ENCODE measurements at regions not wholly inside any gene's neighbourhood (a gene's known extent, or its start where the extent isn't known, plus 50 kb on each side); places are given as distances from the start of the nearest gene placed in this dataset.

DNA sequence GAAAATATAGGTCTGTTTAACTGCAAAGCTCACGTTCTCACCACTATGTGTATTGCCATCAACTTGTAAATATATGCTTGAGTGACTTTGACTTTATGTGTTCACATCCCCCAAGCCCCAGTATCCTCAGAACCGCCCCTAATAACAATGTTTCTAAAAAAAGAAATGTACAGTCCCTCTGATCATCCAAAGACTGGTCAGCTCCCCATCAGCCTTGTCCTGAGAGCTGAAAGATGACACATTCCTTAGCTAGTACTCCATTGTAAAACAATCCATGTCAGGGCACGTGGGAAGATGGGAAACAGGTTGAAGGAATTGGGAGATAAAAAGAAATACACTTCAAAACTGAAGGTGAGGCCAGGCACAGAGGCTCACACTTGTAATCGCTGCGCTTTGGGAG is 279.4 kb upstream of the WWC1 start:
- H3K27me3 ChIP-seq (ENCODE audit: control insufficient read depth, insufficient read depth, low read length): no peaks in the 10 kb centered on the region
- Mint-ChIP-seq H3K4me1 (no peaks in the 10 kb centered on the region), H3K36me3 (no peaks in the 10 kb centered on the region), H3K4me3 (no peak overlapping the region), H3K27me3 (no peaks in the 10 kb centered on the region), H3K27ac (no peak overlapping the region), H3K9me3 (peaks cover 0 to 3% (median 0%) of the 10 kb centered on the region in 7 donors)
- no peak overlapping the region for H3K27ac ChIP-seq (ENCODE audit: insufficient read depth, low read length, poor library complexity, severe bottlenecking)
- no peaks in the 10 kb centered on the region for H3K9me3 ChIP-seq (ENCODE audit: control insufficient read depth in 2 of 2, low read length in 2 of 2)
- no peak overlapping the region for H3K4me3 ChIP-seq (ENCODE audit: low read depth, low read length)
- H3K36me3 ChIP-seq (ENCODE audit: control insufficient read depth, insufficient read depth, low read length): no peaks in the 10 kb centered on the region
- no peak for DNase-seq
- no peak for ATAC-seq (ENCODE audit: low read depth in 2 of 2)
- no peaks in the 10 kb centered on the region for H3K4me1 ChIP-seq (ENCODE audit: control insufficient read depth, insufficient read depth, low read length, poor library complexity, severe bottlenecking)

DNA sequence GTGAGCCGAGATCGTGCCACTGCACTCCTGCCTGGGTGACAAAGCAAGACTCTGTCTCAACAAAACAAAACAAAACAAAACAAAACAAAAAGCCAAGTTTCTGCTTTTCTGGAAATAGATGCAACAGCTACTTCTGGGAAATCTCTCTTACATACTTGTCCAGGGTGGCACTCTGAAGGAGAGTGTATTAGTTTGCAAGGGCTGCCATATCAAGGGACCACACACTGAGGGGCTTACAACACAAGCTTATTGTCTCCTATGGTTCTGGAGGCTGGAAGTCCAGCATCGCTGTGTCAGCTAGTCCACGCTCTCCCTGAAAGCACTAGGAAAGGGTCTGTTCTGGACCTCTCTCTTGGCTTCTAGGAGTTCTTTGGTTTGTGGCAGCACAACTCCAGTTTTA is 277.9 kb upstream of the WWC1 start:
- ATAC-seq (ENCODE audit: low read depth in 2 of 2) (no peak), DNase-seq (no peak)
- Mint-ChIP-seq H3K9me3 (peaks cover 0 to 2% (median 0%) of the 10 kb centered on the region in 7 donors), H3K27ac (no peak overlapping the region), H3K27me3 (no peaks in the 10 kb centered on the region), H3K4me3 (no peak overlapping the region), H3K36me3 (no peaks in the 10 kb centered on the region), H3K4me1 (no peaks in the 10 kb centered on the region)
- no peak overlapping the region for H3K4me3 ChIP-seq (ENCODE audit: low read depth, low read length)
- H3K4me1 ChIP-seq (ENCODE audit: control insufficient read depth, insufficient read depth, low read length, poor library complexity, severe bottlenecking): no peaks in the 10 kb centered on the region
- H3K9me3 ChIP-seq (ENCODE audit: control insufficient read depth in 2 of 2, low read length in 2 of 2): no peaks in the 10 kb centered on the region
- no peak overlapping the region for H3K27ac ChIP-seq (ENCODE audit: insufficient read depth, low read length, poor library complexity, severe bottlenecking)
- H3K36me3 ChIP-seq (ENCODE audit: control insufficient read depth, insufficient read depth, low read length): no peaks in the 10 kb centered on the region
- H3K27me3 ChIP-seq (ENCODE audit: control insufficient read depth, insufficient read depth, low read length): no peaks in the 10 kb centered on the region

DNA sequence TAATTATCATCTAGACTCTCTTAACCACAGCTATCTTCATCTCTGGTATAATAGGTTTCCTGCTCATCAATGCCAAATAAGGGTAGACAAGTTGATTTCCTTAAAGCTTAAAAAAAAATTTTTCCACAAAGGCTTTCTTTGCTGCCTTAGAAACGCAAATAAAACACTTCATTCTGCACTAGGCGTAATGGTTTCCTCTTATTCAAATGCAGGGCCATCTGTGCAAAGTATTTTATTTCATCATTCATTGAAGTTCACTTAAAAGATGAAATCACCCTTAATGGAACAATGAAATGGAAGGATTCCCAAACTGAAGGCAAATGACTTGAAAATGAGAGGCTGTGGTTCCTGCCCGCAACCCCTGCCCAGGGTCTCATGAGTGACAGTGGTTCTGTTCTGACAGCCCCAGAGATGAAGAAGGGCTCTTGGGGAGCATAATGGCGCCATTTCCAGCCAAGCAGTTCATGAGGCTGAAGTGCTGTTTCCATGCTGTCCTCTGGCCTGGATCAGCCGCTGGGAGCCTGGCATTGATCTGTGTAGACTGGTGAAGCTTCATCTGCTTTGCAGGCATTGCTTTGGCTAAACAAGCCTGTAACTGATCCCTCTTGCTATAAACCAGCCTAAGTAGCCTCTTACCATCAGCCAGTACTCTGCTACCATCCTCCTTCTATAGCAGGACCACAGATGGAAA is 276.9 kb upstream of the WWC1 start:
- Mint-ChIP-seq H3K36me3 (no peaks in the 10 kb centered on the region), H3K27me3 (no peaks in the 10 kb centered on the region), H3K27ac (no peak overlapping the region), H3K9me3 (peaks cover 0 to 2% (median 0%) of the 10 kb centered on the region in 7 donors), H3K4me1 (no peaks in the 10 kb centered on the region), H3K4me3 (no peak overlapping the region)
- no peaks in the 10 kb centered on the region for H3K27me3 ChIP-seq (ENCODE audit: control insufficient read depth, insufficient read depth, low read length)
- no peak for DNase-seq
- no peaks in the 10 kb centered on the region for H3K9me3 ChIP-seq (ENCODE audit: control insufficient read depth in 2 of 2, low read length in 2 of 2)
- no peaks in the 10 kb centered on the region for H3K36me3 ChIP-seq (ENCODE audit: control insufficient read depth, insufficient read depth, low read length)
- H3K27ac ChIP-seq (ENCODE audit: insufficient read depth, low read length, poor library complexity, severe bottlenecking): no peak overlapping the region
- ATAC-seq (ENCODE audit: low read depth in 2 of 2): no peak
- no peak overlapping the region for H3K4me3 ChIP-seq (ENCODE audit: low read depth, low read length)
- H3K4me1 ChIP-seq (ENCODE audit: control insufficient read depth, insufficient read depth, low read length, poor library complexity, severe bottlenecking): no peaks in the 10 kb centered on the region

DNA sequence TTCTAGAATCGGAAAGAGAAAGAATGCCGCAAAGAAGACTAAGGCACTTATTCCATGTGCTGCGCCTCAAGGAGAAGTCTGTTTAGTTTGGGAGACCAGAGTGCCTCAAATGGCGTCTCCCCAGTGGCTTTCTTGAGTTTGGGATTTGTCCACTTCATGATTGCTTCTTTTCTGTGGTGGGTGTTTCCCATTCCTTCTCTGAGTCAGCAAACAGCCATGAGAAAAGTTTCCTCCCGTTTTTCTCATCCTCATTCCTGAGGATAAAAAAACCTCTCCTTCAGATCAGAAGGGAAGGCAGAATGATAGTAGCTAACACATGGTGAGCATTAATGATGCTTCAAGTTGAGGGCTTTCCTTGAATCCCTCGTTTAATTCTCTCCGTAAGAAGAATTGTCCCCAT is 275.9 kb upstream of the WWC1 start:
- Histone ChIP-seq H3K27me3 (ENCODE audit: control insufficient read depth, insufficient read depth, low read length) (no peaks in the 10 kb centered on the region), H3K4me1 (ENCODE audit: control insufficient read depth, insufficient read depth, low read length, poor library complexity, severe bottlenecking) (no peaks in the 10 kb centered on the region), H3K4me3 (ENCODE audit: low read depth, low read length) (no peak overlapping the region), H3K27ac (ENCODE audit: insufficient read depth, low read length, poor library complexity, severe bottlenecking) (no peak overlapping the region), H3K36me3 (ENCODE audit: control insufficient read depth, insufficient read depth, low read length) (no peaks in the 10 kb centered on the region), H3K9me3 (ENCODE audit: control insufficient read depth in 2 of 2, low read length in 2 of 2) (no peaks in the 10 kb centered on the region)
- no peak overlapping the region for H3K4me3 Mint-ChIP-seq
- DNase-seq: no peak
- H3K36me3 Mint-ChIP-seq: no peaks in the 10 kb centered on the region
- no peaks in the 10 kb centered on the region for H3K27me3 Mint-ChIP-seq
- H3K9me3 Mint-ChIP-seq: peaks cover 0 to 2% (median 0%) of the 10 kb centered on the region in 7 donors
- no peak for ATAC-seq (ENCODE audit: low read depth in 2 of 2)
- H3K4me1 Mint-ChIP-seq: no peaks in the 10 kb centered on the region
- H3K27ac Mint-ChIP-seq: no peak overlapping the region

DNA sequence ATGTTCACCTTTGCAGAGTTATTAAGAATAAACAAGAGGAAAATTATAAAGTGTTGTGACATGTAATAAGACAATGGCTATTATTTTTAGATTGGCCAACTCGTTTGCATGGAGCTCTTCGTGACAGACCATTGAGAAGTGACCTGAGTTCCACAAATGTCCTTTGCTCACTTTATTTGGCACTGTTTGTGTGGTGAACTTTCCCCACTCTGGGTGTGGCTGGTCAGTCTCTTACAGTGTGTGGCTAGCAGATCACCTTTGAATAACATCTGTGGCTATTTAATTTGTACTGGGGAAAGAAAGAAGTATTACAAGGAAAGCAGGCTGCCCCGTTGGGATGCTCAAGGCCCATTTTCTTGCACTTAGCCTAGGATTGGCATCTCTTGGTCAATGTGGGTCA is 274.1 kb upstream of the WWC1 start:
- H3K9me3 Mint-ChIP-seq: peaks cover 0 to 2% (median 0%) of the 10 kb centered on the region in 7 donors
- H3K4me3 Mint-ChIP-seq: no peak overlapping the region
- peaks cover 1% of the 10 kb centered on the region for H3K27me3 Mint-ChIP-seq

DNA sequence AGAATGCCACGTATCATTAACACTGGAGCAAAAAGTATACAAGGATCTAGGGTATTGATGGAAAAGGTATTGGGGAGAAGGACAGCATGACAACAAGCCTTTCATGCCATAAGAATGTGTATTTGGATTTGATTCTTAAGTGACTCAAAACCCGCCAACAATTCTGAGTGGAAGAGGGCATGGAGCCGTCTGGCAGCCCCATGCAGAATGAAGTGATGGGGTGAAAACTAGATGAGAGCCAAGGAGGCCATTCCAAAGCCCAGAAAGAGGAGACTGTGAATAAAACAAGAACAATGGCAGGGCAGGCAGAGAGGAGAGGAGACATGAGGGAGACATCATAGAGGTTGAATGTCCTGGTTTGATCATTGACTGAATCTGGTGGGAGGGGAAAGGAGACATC is 272.3 kb upstream of the WWC1 start:
- Mint-ChIP-seq H3K27me3 (peaks cover 4% of the 10 kb centered on the region), H3K36me3 (no peaks in the 10 kb centered on the region), H3K4me3 (no peak overlapping the region), H3K27ac (no peak overlapping the region), H3K4me1 (no peaks in the 10 kb centered on the region), H3K9me3 (peaks cover 0 to 2% (median 0%) of the 10 kb centered on the region in 7 donors)
- Histone ChIP-seq H3K4me1 (ENCODE audit: control insufficient read depth, insufficient read depth, low read length, poor library complexity, severe bottlenecking) (no peaks in the 10 kb centered on the region), H3K9me3 (ENCODE audit: control insufficient read depth in 2 of 2, low read length in 2 of 2) (no peaks in the 10 kb centered on the region), H3K4me3 (ENCODE audit: low read depth, low read length) (no peak overlapping the region), H3K27me3 (ENCODE audit: control insufficient read depth, insufficient read depth, low read length) (no peaks in the 10 kb centered on the region), H3K36me3 (ENCODE audit: control insufficient read depth, insufficient read depth, low read length) (no peaks in the 10 kb centered on the region), H3K27ac (ENCODE audit: insufficient read depth, low read length, poor library complexity, severe bottlenecking) (no peak overlapping the region)
- no peak for ATAC-seq (ENCODE audit: low read depth in 2 of 2)
- no peak for DNase-seq

More for the DNA sequence above, 274.1 kb upstream of the WWC1 start:
- no peak overlapping the region for H3K27ac Mint-ChIP-seq
- no peaks in the 10 kb centered on the region for H3K27me3 ChIP-seq (ENCODE audit: control insufficient read depth, insufficient read depth, low read length)
- no peak for ATAC-seq (ENCODE audit: low read depth in 2 of 2)
- no peaks in the 10 kb centered on the region for H3K4me1 ChIP-seq (ENCODE audit: control insufficient read depth, insufficient read depth, low read length, poor library complexity, severe bottlenecking)
- no peaks in the 10 kb centered on the region for H3K36me3 ChIP-seq (ENCODE audit: control insufficient read depth, insufficient read depth, low read length)
- no peaks in the 10 kb centered on the region for H3K36me3 Mint-ChIP-seq
- no peak overlapping the region for H3K4me3 ChIP-seq (ENCODE audit: low read depth, low read length)
- no peak overlapping the region for H3K27ac ChIP-seq (ENCODE audit: insufficient read depth, low read length, poor library complexity, severe bottlenecking)
- no peak for DNase-seq
- H3K4me1 Mint-ChIP-seq: no peaks in the 10 kb centered on the region
- H3K9me3 ChIP-seq (ENCODE audit: control insufficient read depth in 2 of 2, low read length in 2 of 2): no peaks in the 10 kb centered on the region

DNA sequence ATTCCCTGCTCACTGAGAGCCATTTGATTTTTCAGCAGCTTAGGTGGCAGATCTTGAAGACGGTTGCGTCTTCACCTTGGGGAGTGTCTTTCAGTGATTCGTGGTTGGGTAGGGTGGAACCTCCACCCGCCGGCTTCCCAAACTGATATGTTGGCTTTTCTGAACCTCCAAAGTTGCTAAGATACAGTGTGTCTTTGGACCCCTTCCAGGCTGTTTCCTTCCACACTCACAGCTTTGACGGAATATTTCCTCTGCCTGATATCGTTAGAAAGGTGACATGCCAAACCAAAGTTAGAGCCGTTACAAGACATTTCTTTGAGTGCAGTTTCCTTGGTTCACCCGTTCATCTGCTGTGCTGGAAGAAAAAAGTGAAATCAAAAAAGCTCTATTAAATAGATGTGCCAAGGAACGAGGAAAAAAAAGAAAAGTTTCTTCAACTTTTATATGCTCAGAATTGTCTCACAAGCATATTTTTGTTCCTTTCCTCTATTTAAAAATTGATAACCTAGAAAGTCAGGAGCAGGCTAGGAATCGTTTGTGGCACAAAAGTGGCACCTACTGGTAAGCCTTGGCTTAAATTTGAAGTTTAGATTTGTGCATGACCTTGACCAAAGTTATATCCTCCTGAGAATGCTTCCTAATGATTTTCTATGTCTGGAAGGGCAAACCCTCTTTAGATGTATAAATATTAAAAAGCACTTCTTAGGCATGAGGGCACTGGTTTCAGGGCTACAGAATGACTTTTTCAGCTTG is 270.7 kb upstream of the WWC1 start:
- Mint-ChIP-seq H3K27ac (no peak overlapping the region), H3K9me3 (peaks cover 0 to 2% (median 0%) of the 10 kb centered on the region in 7 donors), H3K36me3 (no peaks in the 10 kb centered on the region), H3K4me1 (no peaks in the 10 kb centered on the region), H3K27me3 (peaks cover 4% of the 10 kb centered on the region), H3K4me3 (no peak overlapping the region)
- Histone ChIP-seq H3K27me3 (ENCODE audit: control insufficient read depth, insufficient read depth, low read length) (no peaks in the 10 kb centered on the region), H3K4me1 (ENCODE audit: control insufficient read depth, insufficient read depth, low read length, poor library complexity, severe bottlenecking) (no peaks in the 10 kb centered on the region), H3K27ac (ENCODE audit: insufficient read depth, low read length, poor library complexity, severe bottlenecking) (no peak overlapping the region), H3K4me3 (ENCODE audit: low read depth, low read length) (no peak overlapping the region), H3K36me3 (ENCODE audit: control insufficient read depth, insufficient read depth, low read length) (no peaks in the 10 kb centered on the region), H3K9me3 (ENCODE audit: control insufficient read depth in 2 of 2, low read length in 2 of 2) (no peaks in the 10 kb centered on the region)
- ATAC-seq (ENCODE audit: low read depth in 2 of 2) (no peak), DNase-seq (no peak)
